WTC11 (cell line): ENCODE measurements at regions not wholly inside any gene's neighbourhood (a gene's known extent, or its start where the extent isn't known, plus 50 kb on each side); places are given as distances from the start of the nearest gene placed in this dataset.

ENCODE experiments used
- ATAC-seq: fragments of 200-7000 bp; cut with Tn5 transposase; 2 replicates; pipeline ENCODE4 v1.10.0; 2021; ENCODE audit warnings: mild to moderate bottlenecking, moderate library complexity
- CTCF ChIA-PET: fragments of 300-600 bp; sonication (Branson Sonifier 250); formaldehyde crosslinking; loops from one replicate; lab custom pipeline; 2021; ENCODE audit warnings: antibody characterized with exemption; lab: Charles Lee
- POLR2A ChIA-PET: fragments of 350-600 bp; sonication (Branson Sonifier 250); formaldehyde crosslinking; loops from one replicate; lab custom pipeline; 2021; ENCODE audit warnings: antibody characterized with exemption; lab: Charles Lee
- DNase-seq: peaks from one replicate; pipeline ENCODE4 v3.0.0; 2021; ENCODE audit warnings: low spot score
- H3K27ac Mint-ChIP-seq: 2 replicates; pipeline ENCODE4 v1.8.0; 2021; ENCODE audit warnings: mixed read lengths
- H3K27me3 Mint-ChIP-seq: 2 replicates; pipeline ENCODE4 v1.8.0; 2021; ENCODE audit warnings: low read depth, mild to moderate bottlenecking, moderate library complexity, mixed read lengths
- H3K36me3 Mint-ChIP-seq: 2 replicates; pipeline ENCODE4 v1.8.0; 2021; ENCODE audit warnings: mixed read lengths
- H3K4me1 Mint-ChIP-seq: 2 replicates; pipeline ENCODE4 v1.8.0; 2022; ENCODE audit warnings: mixed read lengths
- H3K4me3 Mint-ChIP-seq: 2 replicates; pipeline ENCODE4 v1.8.0; 2021; ENCODE audit warnings: mild to moderate bottlenecking, moderate library complexity, mixed read lengths
- H3K9me3 Mint-ChIP-seq: 2 replicates; pipeline ENCODE4 v1.8.0; 2021; ENCODE audit warnings: mixed read lengths
- AR ChIP-seq: fragments of 250-450 bp; sonication (Bioruptor Pico); IDR thresholded peaks from 2 replicates; pipeline ENCODE4 v1.9.0; 2021; ENCODE audit warnings: mild to moderate bottlenecking
- ARID4B ChIP-seq: sonication (generic); formaldehyde crosslinking; IDR thresholded peaks from 2 replicates; pipeline ENCODE4 v1.8.0; 2023; ENCODE audit warnings: missing genetic modification reagents, mild to moderate bottlenecking, borderline replicate concordance
- ATF1 ChIP-seq: sonication (generic); formaldehyde crosslinking; IDR thresholded peaks from 2 replicates; pipeline ENCODE4 v1.8.1; 2023; ENCODE audit warnings: mild to moderate bottlenecking, moderate library complexity, missing genetic modification reagents
- ATF3 ChIP-seq: sonication (generic); formaldehyde crosslinking; conservative IDR thresholded peaks from 2 replicates; pipeline ENCODE4 v1.8.1; 2022; ENCODE audit warnings: mild to moderate bottlenecking, missing genetic modification reagents
- FOXP4 ChIP-seq: sonication (generic); formaldehyde crosslinking; IDR thresholded peaks from 2 replicates; pipeline ENCODE4 v1.8.0; 2022; ENCODE audit warnings: mild to moderate bottlenecking, missing genetic modification reagents
- HMGA2 ChIP-seq: fragments of 250-450 bp; sonication (Bioruptor Pico); IDR thresholded peaks from 2 replicates; pipeline ENCODE4 v1.4.0; 2021; ENCODE audit warnings: mild to moderate bottlenecking, moderate library complexity
- JAZF1 ChIP-seq: fragments of 250-450 bp; sonication (Bioruptor Pico); IDR thresholded peaks from 2 replicates; pipeline ENCODE4 v1.9.0; 2021; ENCODE audit warnings: moderate library complexity, mild to moderate bottlenecking, inconsistent platforms
- MLX ChIP-seq: sonication (generic); formaldehyde crosslinking; IDR thresholded peaks from 2 replicates; pipeline ENCODE4 v1.8.1; 2023; ENCODE audit warnings: mild to moderate bottlenecking, missing genetic modification reagents, moderate library complexity
- NR3C1 ChIP-seq: sonication (generic); formaldehyde crosslinking; conservative IDR thresholded peaks from 2 replicates; pipeline ENCODE4 v1.8.1; 2023; ENCODE audit warnings: low read depth, mild to moderate bottlenecking, missing genetic modification reagents
- ZBTB21 ChIP-seq: sonication (generic); formaldehyde crosslinking; IDR thresholded peaks from 2 replicates; pipeline ENCODE4 v1.8.1; 2023; ENCODE audit warnings: mild to moderate bottlenecking, missing genetic modification reagents, borderline replicate concordance
- ZNF281 ChIP-seq: sonication (generic); formaldehyde crosslinking; IDR thresholded peaks from 2 replicates; pipeline ENCODE4 v1.8.0; 2023; ENCODE audit warnings: mild to moderate bottlenecking, missing genetic modification reagents
- ZNF317 ChIP-seq: sonication (generic); formaldehyde crosslinking; IDR thresholded peaks from 2 replicates; pipeline ENCODE4 v1.8.1; 2023; ENCODE audit warnings: low read depth, mild to moderate bottlenecking, moderate library complexity, missing genetic modification reagents, borderline replicate concordance

GRCh38 chr4:117654079-117654478 lies 380.2 kb upstream of the NDST3 start:
- no peaks in the 10 kb centered on the region for H3K36me3 Mint-ChIP-seq
- ATAC-seq (no peak), DNase-seq (no peak)
- TF ChIP-seq AR (CRISPR knock-in tag) (no peak), NR3C1 (CRISPR knock-in tag) (no peak), ARID4B (CRISPR knock-in tag) (no peak), ATF3 (CRISPR knock-in tag) (no peak), ATF1 (CRISPR knock-in tag) (no peak), ZNF281 (CRISPR knock-in tag) (no peak), HMGA2 (CRISPR knock-in tag) (no peak), JAZF1 (CRISPR knock-in tag) (no peak), FOXP4 (no peak), ZBTB21 (CRISPR knock-in tag) (no peak), MLX (CRISPR knock-in tag) (no peak), ZNF317 (CRISPR knock-in tag) (no peak)
- ChIA-PET CTCF (no interaction called here), POLR2A (no interaction called here)
- no peak overlapping the region for H3K27ac Mint-ChIP-seq
- H3K4me3 Mint-ChIP-seq = no peak overlapping the region
- H3K4me1 Mint-ChIP-seq = peaks cover 6% of the 10 kb centered on the region
- no peaks in the 10 kb centered on the region for H3K27me3 Mint-ChIP-seq
- H3K9me3 Mint-ChIP-seq = peaks cover 9% of the 10 kb centered on the region
